Upper lobe of left lung (tissue), 4 donors: ENCODE measurements at regions not wholly inside any gene's neighbourhood (a gene's known extent, or its start where the extent isn't known, plus 50 kb on each side); places are given as distances from the start of the nearest gene placed in this dataset.

Source experiments
- CTCF ChIP-seq, 6 experiments: fragments of 450-650 bp in 4 of 6; fragments of 200-600 bp in 2 of 6; sonication (generic) in 2 of 6; IDR thresholded peaks; one replicate each; pipeline ENCODE4 v1.5.1; 2016 to 2019; ENCODE audit warnings: antibody characterized with exemption in 6 of 6
- POLR2A ChIP-seq, 4 donors: fragments of 450-650 bp; IDR thresholded peaks; one replicate each; pipeline ENCODE4 v1.5.1; 2016 to 2017; ENCODE audit warnings: antibody characterized with exemption in 4 of 4, mild to moderate bottlenecking in 2 of 4
- POLR2AphosphoS5 ChIP-seq, 2 donors: sonication (generic); formaldehyde crosslinking; IDR thresholded peaks; one replicate each; pipeline ENCODE4 v1.5.1; 2017; ENCODE audit warnings: antibody characterized with exemption in 2 of 2

DNA sequence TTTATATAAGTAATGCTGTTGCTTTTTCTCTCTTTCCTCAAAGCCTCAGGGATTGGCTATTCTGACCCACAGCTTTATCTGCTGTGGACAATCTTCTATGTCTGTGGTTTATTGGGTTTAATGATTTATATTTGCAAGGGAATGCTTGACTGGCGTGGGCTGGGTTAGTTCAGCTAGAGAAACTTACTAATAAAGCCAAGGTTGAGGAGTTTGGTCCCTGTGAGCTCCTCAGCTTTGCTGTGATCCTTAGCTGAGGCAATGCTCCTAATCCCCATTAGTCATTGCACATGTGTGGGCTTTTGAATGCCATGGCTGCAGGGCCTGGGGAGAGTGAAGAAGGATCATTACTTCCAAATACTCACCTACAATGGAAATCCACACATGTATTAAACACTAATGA lies 179.3 kb downstream of the ZNF326 start:
- TF ChIP-seq POLR2A (IDR thresholded peaks at IDR 0.05) (no peak), POLR2AphosphoS5 (IDR thresholded peaks at IDR 0.05) (no peak), CTCF (IDR thresholded peaks at IDR 0.05) (no peak)
